HCEC 1CT (cell line): ENCODE measurements at regions not wholly inside any gene's neighbourhood (a gene's known extent, or its start where the extent isn't known, plus 50 kb on each side); places are given as distances from the start of the nearest gene placed in this dataset.
"Not testable (repeated sequence)": the region's sequence is repeated elsewhere in the genome, so short reads cannot be mapped to it uniquely, and the experiment has no call there.

Experiments
- DNase-seq: peaks from one replicate; pipeline ENCODE4 v3.0.0-alpha.2; 2017

- no peak for DNase-seq
These were observed 58.4 kb upstream of the WAPL start for GRCh38 chr10:86579883-86580520.

GRCh38 chr10:86580521-86580891 lies 58.9 kb upstream of the WAPL start:
- no peak for DNase-seq

GRCh38 chr10:86583983-86584382 lies 62.4 kb upstream of the WAPL start:
- no peak for DNase-seq

- DNase-seq: peak; percentile 47
These were observed 63.7 kb upstream of the WAPL start for GRCh38 chr10:86585037-86585929.

- no peak for DNase-seq
These were observed 64.9 kb upstream of the WAPL start for GRCh38 chr10:86586516-86586915.

GRCh38 chr10:86588781-86589180 lies 65.6 kb upstream of the OPN4 start:
- DNase-seq: not testable (repeated sequence)

- no peak for DNase-seq
These were observed 62.9 kb upstream of the OPN4 start for GRCh38 chr10:86591436-86591835.

- DNase-seq: no peak
These were observed 61.9 kb upstream of the OPN4 start for GRCh38 chr10:86592413-86592812.

- DNase-seq: peak; percentile 68
These were observed 59.8 kb upstream of the OPN4 start for GRCh38 chr10:86594535-86594934.

GRCh38 chr10:86595496-86595895 lies 58.9 kb upstream of the OPN4 start:
- DNase-seq: no peak

GRCh38 chr10:86596266-86596665 lies 58.1 kb upstream of the OPN4 start:
- no peak for DNase-seq

GRCh38 chr10:86597306-86597705 lies 57.0 kb upstream of the OPN4 start:
- no peak for DNase-seq

- DNase-seq: no peak
These were observed 56.2 kb upstream of the OPN4 start for GRCh38 chr10:86598151-86598550.

- no peak for DNase-seq
These were observed 55.3 kb upstream of the OPN4 start for GRCh38 chr10:86599041-86599440.

GRCh38 chr10:86599729-86600128 lies 54.6 kb upstream of the OPN4 start:
- DNase-seq: no peak

- DNase-seq: no peak
These were observed 54.1 kb upstream of the OPN4 start for GRCh38 chr10:86600296-86600695.

GRCh38 chr10:86601956-86602602 lies 52.3 kb upstream of the OPN4 start:
- DNase-seq: no peak

- DNase-seq: no peak
These were observed 51.1 kb upstream of the OPN4 start for GRCh38 chr10:86603256-86603655.
